HG03520 (cell line): ENCODE measurements at regions not wholly inside any gene's neighbourhood (a gene's known extent, or its start where the extent isn't known, plus 50 kb on each side); places are given as distances from the start of the nearest gene placed in this dataset.
"Not testable (repeated sequence)": the region's sequence is repeated elsewhere in the genome, so short reads cannot be mapped to it uniquely, and the experiment has no call there.

Experiments
- ATAC-seq: cut with Tn5 transposase; IDR thresholded peaks from one replicate; pipeline ENCODE4 v1.9.1; 2021; ENCODE audit warnings: mild to moderate bottlenecking, moderate library complexity; ENCODE audit not compliant: unreplicated experiment

GRCh38 chr6:14472986-14473337 lies 355.4 kb downstream of the CD83 start:
- no peak for ATAC-seq

GRCh38 chr6:14474816-14475215 lies 357.2 kb downstream of the CD83 start:
- ATAC-seq = no peak

- no peak for ATAC-seq
Measured at GRCh38 chr6:14475306-14475705, 357.7 kb downstream of the CD83 start.

- no peak for ATAC-seq
Measured at GRCh38 chr6:14476793-14477531, 359.4 kb downstream of the CD83 start.

DNA sequence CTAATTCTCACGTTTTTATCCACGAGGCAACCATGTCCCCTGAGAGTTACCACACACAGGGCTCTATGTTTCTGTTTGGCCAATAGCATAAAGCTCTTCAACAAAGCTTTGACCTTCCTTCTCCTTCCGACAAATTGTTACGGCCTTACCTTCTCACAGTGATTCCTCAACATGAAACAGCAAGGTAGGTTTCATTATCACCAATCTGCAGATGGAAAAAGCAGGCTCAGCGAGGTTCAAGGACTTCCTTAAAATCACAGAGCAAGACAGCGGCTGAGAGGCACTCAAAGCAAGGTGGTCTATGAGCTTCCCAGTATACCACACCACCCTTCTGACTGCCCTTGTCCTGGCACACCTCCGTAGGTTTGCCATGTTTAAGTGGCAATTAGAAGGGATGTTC lies 360.0 kb downstream of the CD83 start:
- ATAC-seq = no peak

- no peak for ATAC-seq
Measured at GRCh38 chr6:14478381-14479225, 361.0 kb downstream of the CD83 start.

DNA sequence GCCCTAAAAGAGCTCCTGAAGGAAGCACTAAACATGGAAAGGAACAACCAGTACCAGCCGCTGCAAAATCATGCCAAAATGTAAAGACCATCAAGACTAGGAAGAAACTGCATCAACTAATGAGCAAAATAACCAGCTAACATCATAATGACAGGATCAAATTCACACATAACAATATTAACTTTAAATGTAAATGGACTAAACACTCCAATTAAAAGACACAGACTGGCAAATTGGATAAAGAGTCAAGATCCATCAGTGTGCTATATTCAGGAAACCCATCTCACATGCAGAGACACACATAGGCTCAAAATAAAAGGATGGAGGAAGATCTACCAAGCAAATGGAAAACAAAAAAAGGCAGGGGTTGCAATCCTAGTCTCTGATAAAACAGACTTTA lies 364.4 kb downstream of the CD83 start:
- ATAC-seq = not testable (repeated sequence)

- no peak for ATAC-seq
Measured at GRCh38 chr6:14487625-14488024, 370.1 kb downstream of the CD83 start.

GRCh38 chr6:14488180-14488579 lies 370.6 kb downstream of the CD83 start:
- no peak for ATAC-seq

DNA sequence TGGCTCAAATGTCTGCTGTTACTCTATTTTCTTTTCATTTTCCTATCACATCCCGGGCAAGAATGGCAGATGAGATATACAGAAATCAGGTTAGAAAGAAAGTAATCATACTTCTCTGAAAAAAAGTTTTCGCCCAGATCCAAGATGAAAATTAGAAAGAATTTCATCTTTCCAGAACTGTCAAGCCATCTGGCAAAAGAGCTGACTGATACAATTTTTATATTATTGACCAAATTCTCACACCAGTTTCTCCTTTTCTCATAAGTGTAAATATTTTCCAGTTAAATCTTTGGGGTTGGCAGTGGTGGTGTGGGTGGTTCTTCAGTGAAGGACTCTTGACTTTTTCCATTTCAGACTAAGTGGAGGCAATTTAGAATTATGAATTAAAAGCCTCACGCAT lies 371.9 kb downstream of the CD83 start:
- ATAC-seq = no peak

DNA sequence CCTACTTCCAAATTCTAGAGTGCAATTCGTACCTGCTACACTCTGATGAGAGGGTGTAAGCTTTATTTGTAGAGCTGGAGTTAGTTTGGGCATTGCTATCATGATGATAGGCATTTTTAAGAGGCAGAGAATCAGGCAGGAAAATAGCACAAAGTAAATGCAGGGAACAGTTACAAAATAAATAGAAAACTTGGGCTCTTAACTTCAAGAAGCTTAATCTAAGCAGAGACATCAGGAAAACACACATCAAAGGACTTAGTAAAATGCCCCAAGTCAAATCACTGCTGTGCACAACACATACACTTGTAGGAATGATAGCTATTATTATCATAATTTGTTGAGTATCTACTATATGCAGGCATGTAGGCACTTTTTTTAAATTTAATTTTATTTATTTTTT lies 381.2 kb downstream of the CD83 start:
- ATAC-seq = no peak

GRCh38 chr6:14499309-14499708 lies 381.7 kb downstream of the CD83 start:
- ATAC-seq = no peak

DNA sequence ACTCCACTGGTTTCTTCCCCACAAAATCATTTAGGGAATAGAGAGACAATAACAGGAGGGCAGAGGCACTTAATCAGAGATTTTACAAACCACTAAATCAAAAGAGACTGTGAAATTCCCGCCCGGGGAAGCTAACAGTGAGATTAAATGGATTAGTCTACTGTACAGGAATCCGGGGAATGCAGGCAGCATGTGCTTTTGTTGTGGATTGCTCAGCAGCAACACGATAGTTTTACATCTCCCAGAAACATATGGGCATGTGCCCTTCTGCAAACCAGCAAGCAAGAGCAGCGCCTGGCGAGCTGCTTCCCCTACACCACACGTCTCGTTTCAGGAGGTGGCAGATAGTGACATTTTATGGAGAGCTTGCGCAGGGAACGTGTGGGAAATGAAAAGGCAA lies 382.3 kb downstream of the CD83 start:
- ATAC-seq = no peak

DNA sequence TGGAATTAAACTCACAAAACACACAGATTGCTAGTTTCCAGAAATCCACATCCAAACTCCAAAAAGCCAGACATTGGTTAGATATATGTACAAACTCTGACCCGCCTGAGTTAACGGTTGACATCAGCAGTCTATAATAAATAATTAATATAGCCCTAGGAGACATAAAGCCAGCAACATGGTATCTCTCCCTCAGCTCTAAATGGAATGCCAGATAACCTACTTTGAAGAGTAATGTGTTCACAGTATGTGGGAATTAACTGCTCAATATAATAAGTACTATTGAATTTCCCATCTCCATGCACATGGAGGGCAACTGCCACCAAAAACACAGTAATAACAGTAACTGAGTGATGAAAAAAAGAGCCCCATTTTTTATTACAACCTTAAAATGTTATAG lies 383.2 kb downstream of the CD83 start:
- ATAC-seq = no peak

GRCh38 chr6:14501240-14501639 lies 383.7 kb downstream of the CD83 start:
- no peak for ATAC-seq

DNA sequence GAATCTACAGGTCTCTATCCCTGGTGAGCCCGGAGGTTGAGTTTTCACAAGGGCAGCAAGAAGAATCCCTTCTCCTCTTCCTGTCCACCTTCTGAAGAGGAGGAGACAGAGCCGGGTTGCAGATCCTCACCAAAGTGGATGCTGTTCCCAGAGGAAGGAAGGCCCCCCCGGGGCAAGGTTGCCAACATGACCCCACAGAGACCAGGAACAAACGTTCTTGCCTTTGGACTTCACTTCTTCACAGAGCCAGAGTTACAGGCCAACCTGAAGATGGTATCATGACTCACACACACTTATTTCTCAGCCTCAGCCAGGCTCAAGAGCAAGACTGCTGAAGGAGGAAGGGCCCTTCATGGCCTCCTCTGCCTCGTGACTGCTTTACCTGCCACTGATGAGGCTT lies 384.3 kb downstream of the CD83 start:
- no peak for ATAC-seq

DNA sequence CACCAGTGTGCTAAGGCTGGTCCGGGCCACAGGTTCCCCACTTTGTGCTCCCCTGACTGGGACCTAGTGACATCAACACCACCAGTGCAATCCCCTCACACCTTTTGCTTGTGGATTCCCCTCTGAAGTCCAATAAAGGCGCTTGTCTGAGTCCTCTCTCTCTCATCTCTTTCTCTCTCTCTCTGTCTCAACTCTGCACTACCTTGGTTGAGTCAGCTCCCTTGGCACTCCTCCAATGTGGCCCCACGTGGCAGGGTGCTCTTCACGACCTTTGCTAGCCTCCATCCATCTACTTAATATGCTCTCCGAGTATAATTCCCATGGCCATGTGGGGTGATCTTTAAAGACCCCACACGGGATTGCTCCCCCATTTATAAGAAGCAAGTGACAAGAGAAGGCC lies 385.0 kb downstream of the CD83 start:
- no peak for ATAC-seq

DNA sequence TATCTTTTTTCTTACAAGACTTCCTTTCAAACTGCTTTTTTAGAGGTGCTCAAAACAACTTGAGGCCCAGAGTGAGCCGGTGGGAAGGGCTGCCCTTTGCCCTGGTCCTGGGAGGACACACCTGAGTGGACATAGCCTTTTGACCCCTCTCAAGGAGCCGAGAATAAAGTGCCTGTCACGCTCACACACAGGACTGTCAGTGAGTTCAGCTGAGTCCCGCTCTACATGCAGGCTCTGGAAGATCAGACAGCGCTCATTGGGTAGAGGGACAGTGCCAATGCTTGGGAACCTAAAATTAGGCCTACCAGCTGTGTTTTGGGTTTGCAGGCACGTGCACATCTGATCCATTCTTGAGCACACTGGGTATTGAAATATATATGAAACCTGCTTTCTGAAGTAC lies 387.8 kb downstream of the CD83 start:
- no peak for ATAC-seq

DNA sequence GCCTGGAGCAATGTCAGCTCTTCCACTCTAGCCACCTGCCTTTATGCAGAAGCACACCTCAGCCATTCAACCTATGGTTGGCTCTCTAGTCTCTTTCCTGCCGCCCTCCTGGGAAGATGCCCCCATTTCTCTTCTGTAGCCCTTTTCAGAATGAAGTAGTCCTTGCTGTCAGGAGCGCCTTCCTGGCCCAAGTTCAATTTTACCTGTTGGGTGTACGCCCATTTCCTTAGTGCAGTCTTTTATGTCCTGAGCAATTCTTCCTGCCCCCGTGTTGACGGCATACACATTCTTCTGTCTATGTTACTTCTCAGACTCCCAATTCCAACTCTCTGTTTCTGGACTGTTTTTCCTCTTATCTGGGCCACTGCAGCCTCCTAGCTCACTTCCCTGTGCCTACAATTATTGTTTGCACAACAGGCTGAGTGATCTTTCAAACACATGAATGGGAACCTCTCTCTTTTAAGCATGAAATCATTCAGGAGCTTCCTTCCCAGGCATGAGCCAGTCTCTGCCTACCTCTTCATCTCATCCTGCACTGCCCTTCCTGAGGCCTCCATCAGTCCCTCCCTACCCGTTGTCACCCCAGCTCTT lies 389.2 kb downstream of the CD83 start:
- ATAC-seq = no peak

GRCh38 chr6:14509120-14509519 lies 391.5 kb downstream of the CD83 start:
- no peak for ATAC-seq

DNA sequence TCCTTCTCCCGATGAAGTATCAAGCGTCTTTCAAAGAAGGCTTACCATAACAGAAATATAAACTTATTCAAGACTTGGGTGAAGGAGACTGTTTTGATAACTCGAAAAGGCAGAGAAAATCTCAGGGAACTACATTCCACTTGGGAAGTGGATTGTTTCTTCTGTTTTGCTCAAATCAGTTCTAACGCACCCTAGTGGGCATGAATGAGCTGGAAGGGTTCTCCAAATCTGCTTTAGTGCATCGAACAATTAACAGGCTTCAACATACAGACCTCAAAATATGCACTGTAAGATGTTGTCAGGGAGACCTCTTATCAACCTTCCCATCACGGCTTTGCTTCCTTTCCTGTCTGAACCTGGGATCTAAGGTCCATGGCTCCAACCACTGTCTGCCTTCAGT lies 392.5 kb downstream of the CD83 start:
- no peak for ATAC-seq

DNA sequence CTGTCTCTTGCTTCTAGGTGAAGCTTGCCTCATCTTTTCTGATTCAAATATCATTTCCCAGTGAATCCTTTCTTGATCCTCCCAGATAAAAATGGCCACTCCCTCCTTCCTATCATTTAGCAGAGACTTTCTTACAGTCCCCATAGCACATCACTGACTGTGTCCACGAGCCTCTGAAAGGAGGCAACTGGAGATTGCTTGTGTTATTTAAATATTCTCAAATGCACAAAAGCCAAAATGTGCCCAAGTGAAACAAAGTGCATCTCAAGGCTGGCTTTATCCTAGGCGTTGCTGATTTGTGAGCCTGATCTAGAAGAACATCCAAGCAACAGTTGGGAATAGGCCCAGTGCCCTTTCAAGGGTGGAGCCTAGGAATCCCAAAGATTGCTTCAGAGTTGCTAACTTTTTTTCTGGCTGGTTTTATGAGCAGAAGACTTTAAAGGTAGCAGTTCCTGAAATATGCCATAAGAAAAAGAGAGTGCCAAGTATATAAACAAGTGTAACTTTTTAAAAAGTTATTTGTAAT lies 393.6 kb downstream of the CD83 start:
- ATAC-seq = no peak
